HG02938 (cell line): ENCODE measurements at regions not wholly inside any gene's neighbourhood (a gene's known extent, or its start where the extent isn't known, plus 50 kb on each side); places are given as distances from the start of the nearest gene placed in this dataset.
"Not testable (repeated sequence)": the region's sequence is repeated elsewhere in the genome, so short reads cannot be mapped to it uniquely, and the experiment has no call there.

Source experiments
- ATAC-seq: cut with Tn5 transposase; IDR thresholded peaks from one replicate; pipeline ENCODE4 v1.9.1; 2021; ENCODE audit warnings: mild to moderate bottlenecking, moderate library complexity; ENCODE audit not compliant: unreplicated experiment

GRCh38 chr7:6937746-6938145, 111.7 kb upstream of the CCZ1B start:
- ATAC-seq: not testable (repeated sequence)

GRCh38 chr7:6938284-6938683, 112.2 kb upstream of the CCZ1B start:
- ATAC-seq: not testable (repeated sequence)

- ATAC-seq: not testable (repeated sequence)
These were observed 113.1 kb upstream of the CCZ1B start for GRCh38 chr7:6939126-6939525.

GRCh38 chr7:6939896-6940295, 113.8 kb upstream of the CCZ1B start:
- ATAC-seq: not testable (repeated sequence)

GRCh38 chr7:6946873-6947272, 120.8 kb upstream of the CCZ1B start:
- not testable (repeated sequence) for ATAC-seq

- not testable (repeated sequence) for ATAC-seq
These were observed 124.2 kb upstream of the CCZ1B start for GRCh38 chr7:6950231-6950630.

GRCh38 chr7:6951553-6951952, 125.5 kb upstream of the CCZ1B start:
- not testable (repeated sequence) for ATAC-seq

- not testable (repeated sequence) for ATAC-seq
These were observed 127.2 kb upstream of the CCZ1B start for GRCh38 chr7:6953138-6953797.

- not testable (repeated sequence) for ATAC-seq
These were observed 127.7 kb upstream of the CCZ1B start for GRCh38 chr7:6953798-6954181.

- ATAC-seq: not testable (repeated sequence)
These were observed 129.3 kb upstream of the CCZ1B start for GRCh38 chr7:6955385-6955784.

- not testable (repeated sequence) for ATAC-seq
These were observed 130.0 kb upstream of the CCZ1B start for GRCh38 chr7:6955990-6956566.

GRCh38 chr7:6958371-6958770, 132.3 kb upstream of the CCZ1B start:
- not testable (repeated sequence) for ATAC-seq

- ATAC-seq: not testable (repeated sequence)
These were observed 133.9 kb upstream of the CCZ1B start for GRCh38 chr7:6959942-6960341.

- not testable (repeated sequence) for ATAC-seq
These were observed 136.8 kb upstream of the CCZ1B start for GRCh38 chr7:6962871-6963270.

GRCh38 chr7:6965051-6965450, 139.0 kb upstream of the CCZ1B start:
- ATAC-seq: not testable (repeated sequence)

- ATAC-seq: not testable (repeated sequence)
These were observed 144.1 kb upstream of the CCZ1B start for GRCh38 chr7:6970180-6970579.

- ATAC-seq: not testable (repeated sequence)
These were observed 148.8 kb upstream of the CCZ1B start for GRCh38 chr7:6974876-6975275.

- not testable (repeated sequence) for ATAC-seq
These were observed 149.3 kb upstream of the CCZ1B start for GRCh38 chr7:6975346-6975745.

- ATAC-seq: not testable (repeated sequence)
These were observed 151.3 kb upstream of the CCZ1B start for GRCh38 chr7:6977368-6977767.

- ATAC-seq: not testable (repeated sequence)
These were observed 152.3 kb upstream of the CCZ1B start for GRCh38 chr7:6978326-6978725.

GRCh38 chr7:6979456-6979855, 153.4 kb upstream of the CCZ1B start:
- ATAC-seq: not testable (repeated sequence)

GRCh38 chr7:6982375-6982774, 156.3 kb upstream of the CCZ1B start:
- not testable (repeated sequence) for ATAC-seq
